ENCODE measurements at regions not wholly inside any gene's neighbourhood (a gene's known extent, or its start where the extent isn't known, plus 50 kb on each side); places are given as distances from the start of the nearest gene placed in this dataset.

DNA sequence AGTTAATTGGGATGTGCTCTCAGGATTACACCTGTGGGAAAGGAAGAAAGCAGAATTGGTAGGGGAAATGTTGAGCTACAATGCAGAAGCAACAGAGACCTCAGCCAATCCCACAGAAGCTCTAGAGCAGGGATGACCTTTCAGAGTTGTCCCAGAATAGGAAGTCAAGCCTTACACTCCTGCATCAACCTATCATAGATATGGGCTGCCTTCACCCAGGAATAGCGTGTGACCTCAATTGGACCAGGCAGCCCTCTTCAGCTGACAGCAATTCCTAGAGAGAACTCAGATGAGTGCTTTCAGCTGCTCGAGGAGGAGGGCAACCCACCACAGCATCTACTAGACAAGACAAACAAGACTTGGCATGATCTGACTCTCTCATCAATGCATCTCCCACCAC, 189.7 kb downstream of the TMEM132E start:
- TF ChIP-seq, protein P1, sequence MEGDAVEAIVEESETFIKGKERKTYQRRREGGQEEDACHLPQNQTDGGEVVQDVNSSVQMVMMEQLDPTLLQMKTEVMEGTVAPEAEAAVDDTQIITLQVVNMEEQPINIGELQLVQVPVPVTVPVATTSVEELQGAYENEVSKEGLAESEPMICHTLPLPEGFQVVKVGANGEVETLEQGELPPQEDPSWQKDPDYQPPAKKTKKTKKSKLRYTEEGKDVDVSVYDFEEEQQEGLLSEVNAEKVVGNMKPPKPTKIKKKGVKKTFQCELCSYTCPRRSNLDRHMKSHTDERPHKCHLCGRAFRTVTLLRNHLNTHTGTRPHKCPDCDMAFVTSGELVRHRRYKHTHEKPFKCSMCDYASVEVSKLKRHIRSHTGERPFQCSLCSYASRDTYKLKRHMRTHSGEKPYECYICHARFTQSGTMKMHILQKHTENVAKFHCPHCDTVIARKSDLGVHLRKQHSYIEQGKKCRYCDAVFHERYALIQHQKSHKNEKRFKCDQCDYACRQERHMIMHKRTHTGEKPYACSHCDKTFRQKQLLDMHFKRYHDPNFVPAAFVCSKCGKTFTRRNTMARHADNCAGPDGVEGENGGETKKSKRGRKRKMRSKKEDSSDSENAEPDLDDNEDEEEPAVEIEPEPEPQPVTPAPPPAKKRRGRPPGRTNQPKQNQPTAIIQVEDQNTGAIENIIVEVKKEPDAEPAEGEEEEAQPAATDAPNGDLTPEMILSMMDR (conservative IDR thresholded peaks at IDR 0.05; ENCODE audit: low read depth, low read length) = no peak
- no peak for TF ChIP-seq EZH2 (IDR thresholded peaks at IDR 0.05; ENCODE audit: borderline replicate concordance, low read depth, low read length, poor library complexity, severe bottlenecking)

All from A673 (cell line).